NCI-H1105 treated with DMSO at 0.1 percent for 48 hours (cell line): ENCODE measurements at regions not wholly inside any gene's neighbourhood (a gene's known extent, or its start where the extent isn't known, plus 50 kb on each side); places are given as distances from the start of the nearest gene placed in this dataset.
A peak's percentile ranks its signal among the peaks of the same experiment; 100 is the strongest.
"Not testable (repeated sequence)": the region's sequence is repeated elsewhere in the genome, so short reads cannot be mapped to it uniquely, and the experiment has no call there.

Experiments used
- DNase-seq: peaks from one replicate; lab custom pipeline; 2025; lab: John Stamatoyannopoulos, UW

GRCh38 chr9:19937121-19937520 is 148.3 kb upstream of the SLC24A2 start:
- DNase-seq = no peak

- DNase-seq = no peak
Observed at GRCh38 chr9:19936598-19936997, 147.8 kb upstream of the SLC24A2 start.

- DNase-seq = no peak
Observed at GRCh38 chr9:19935422-19935821, 146.6 kb upstream of the SLC24A2 start.

GRCh38 chr9:19934301-19934871 is 145.5 kb upstream of the SLC24A2 start:
- DNase-seq = no peak

GRCh38 chr9:19931098-19931890 is 142.5 kb upstream of the SLC24A2 start:
- no peak for DNase-seq

- no peak for DNase-seq
Observed at GRCh38 chr9:19927560-19927959, 138.7 kb upstream of the SLC24A2 start.

- DNase-seq = no peak
Observed at GRCh38 chr9:19926774-19927173, 137.9 kb upstream of the SLC24A2 start.

- peak; percentile 85 for DNase-seq
Observed at GRCh38 chr9:19925674-19926503, 137.1 kb upstream of the SLC24A2 start.

- DNase-seq = no peak
Observed at GRCh38 chr9:19924080-19924479, 135.2 kb upstream of the SLC24A2 start.

GRCh38 chr9:19922476-19923118 is 133.8 kb upstream of the SLC24A2 start:
- DNase-seq = peak; percentile 60

GRCh38 chr9:19920401-19920800 is 131.6 kb upstream of the SLC24A2 start:
- DNase-seq = no peak

GRCh38 chr9:19918630-19919029 is 129.8 kb upstream of the SLC24A2 start:
- no peak for DNase-seq

- DNase-seq = no peak
Observed at GRCh38 chr9:19914044-19914443, 125.2 kb upstream of the SLC24A2 start.

GRCh38 chr9:19913151-19913550 is 124.3 kb upstream of the SLC24A2 start:
- DNase-seq = no peak

- no peak for DNase-seq
Observed at GRCh38 chr9:19903076-19903475, 114.2 kb upstream of the SLC24A2 start.

- DNase-seq = no peak
Observed at GRCh38 chr9:19901586-19901985, 112.7 kb upstream of the SLC24A2 start.

GRCh38 chr9:19896161-19896560 is 107.3 kb upstream of the SLC24A2 start:
- DNase-seq = no peak

- not testable (repeated sequence) for DNase-seq
Observed at GRCh38 chr9:19895578-19895977, 106.7 kb upstream of the SLC24A2 start.

- no peak for DNase-seq
Observed at GRCh38 chr9:19895006-19895405, 106.2 kb upstream of the SLC24A2 start.

GRCh38 chr9:19885608-19886007 is 96.8 kb upstream of the SLC24A2 start:
- DNase-seq = no peak

GRCh38 chr9:19879062-19879461 is 90.2 kb upstream of the SLC24A2 start:
- no peak for DNase-seq

GRCh38 chr9:19876569-19877316 is 87.9 kb upstream of the SLC24A2 start:
- no peak for DNase-seq
